ENCODE measurements at regions not wholly inside any gene's neighbourhood (a gene's known extent, or its start where the extent isn't known, plus 50 kb on each side); places are given as distances from the start of the nearest gene placed in this dataset.

- Histone ChIP-seq H3K4me1 (ENCODE audit: control insufficient read depth in 4 of 4, insufficient read depth in 4 of 4, low read length in 3 of 4) (no peaks in the 10 kb centered on the region), H3K9me3 (ENCODE audit: control insufficient read depth in 4 of 4, low read length in 3 of 4) (peaks cover 0 to 3% (median 1%) of the 10 kb centered on the region in 4 donors), H3K4me3 (ENCODE audit: low read depth in 1 of 3, low read length in 3 of 3) (no peak overlapping the region), H3K27me3 (ENCODE audit: control insufficient read depth in 4 of 4, insufficient read depth in 4 of 4, low read length in 3 of 4) (peaks cover 0 to 4% (median 0%) of the 10 kb centered on the region in 4 donors), H3K27ac (ENCODE audit: low read depth in 1 of 2, low read length in 2 of 2) (no peak overlapping the region), H3K36me3 (ENCODE audit: control insufficient read depth in 4 of 4, insufficient read depth in 3 of 4, low read depth in 1 of 4, low read length in 3 of 4) (no peaks in the 10 kb centered on the region), H3K9ac (ENCODE audit: low read depth in 1 of 2, low read length in 2 of 2) (no peak overlapping the region)
- WGBS = 65% methylated on average over 7 of the region's 7 CpGs
- TF ChIP-seq RAD21 (IDR thresholded peaks at IDR 0.05) (no peak), REST (IDR thresholded peaks at IDR 0.05) (no peak), ZBTB33 (IDR thresholded peaks at IDR 0.05) (no peak), MAX (IDR thresholded peaks at IDR 0.05) (no peak), CTCF (IDR thresholded peaks at IDR 0.05; ENCODE audit: low read depth, low read length, missing input control) (no peak)
- DNase-seq (ENCODE audit: low spot score) = no peak
These were observed 693.0 kb upstream of the MAP3K7 start for GRCh38 chr6:91279740-91280493.

- Histone ChIP-seq H3K9ac (ENCODE audit: low read depth in 1 of 2, low read length in 2 of 2) (no peak overlapping the region), H3K27ac (ENCODE audit: low read depth in 1 of 2, low read length in 2 of 2) (no peak overlapping the region), H3K9me3 (ENCODE audit: control insufficient read depth in 4 of 4, low read length in 3 of 4) (peaks cover 0 to 3% (median 2%) of the 10 kb centered on the region in 4 donors), H3K27me3 (ENCODE audit: control insufficient read depth in 4 of 4, insufficient read depth in 4 of 4, low read length in 3 of 4) (peaks cover 0 to 4% (median 0%) of the 10 kb centered on the region in 4 donors), H3K4me3 (ENCODE audit: low read depth in 1 of 3, low read length in 3 of 3) (no peak overlapping the region), H3K4me1 (ENCODE audit: control insufficient read depth in 4 of 4, insufficient read depth in 4 of 4, low read length in 3 of 4) (no peaks in the 10 kb centered on the region), H3K36me3 (ENCODE audit: control insufficient read depth in 4 of 4, insufficient read depth in 3 of 4, low read depth in 1 of 4, low read length in 3 of 4) (no peaks in the 10 kb centered on the region)
- 98% methylated on average over 2 of the region's 2 CpGs for WGBS
- no peak for DNase-seq (ENCODE audit: low spot score)
- TF ChIP-seq HNF4G (IDR thresholded peaks at IDR 0.05) (no peak), FOXA2 (IDR thresholded peaks at IDR 0.05) (no peak), RAD21 (IDR thresholded peaks at IDR 0.05) (no peak), ZBTB33 (IDR thresholded peaks at IDR 0.05) (no peak), HNF4A (conservative IDR thresholded peaks at IDR 0.05) (no peak), NR2F2 (IDR thresholded peaks at IDR 0.05) (no peak), CTCF (IDR thresholded peaks at IDR 0.05; ENCODE audit: low read depth, low read length, missing input control) (no peak), FOXA1 (IDR thresholded peaks at IDR 0.05) (no peak), MAX (IDR thresholded peaks at IDR 0.05) (no peak), SP1 (IDR thresholded peaks at IDR 0.05) (no peak), GABPA (IDR thresholded peaks at IDR 0.05 in 1 of 2, conservative IDR thresholded peaks at IDR 0.05 in 1 of 2) (no peak), REST (IDR thresholded peaks at IDR 0.05) (no peak), JUND (IDR thresholded peaks at IDR 0.05) (no peak)
These were observed 691.5 kb upstream of the MAP3K7 start for GRCh38 chr6:91278416-91278815.

Data from liver (tissue), 8 donors.